ENCODE measurements at regions not wholly inside any gene's neighbourhood (a gene's known extent, or its start where the extent isn't known, plus 50 kb on each side); places are given as distances from the start of the nearest gene placed in this dataset.
"Not testable (repeated sequence)": the region's sequence is repeated elsewhere in the genome, so short reads cannot be mapped to it uniquely, and the experiment has no call there.

DNA sequence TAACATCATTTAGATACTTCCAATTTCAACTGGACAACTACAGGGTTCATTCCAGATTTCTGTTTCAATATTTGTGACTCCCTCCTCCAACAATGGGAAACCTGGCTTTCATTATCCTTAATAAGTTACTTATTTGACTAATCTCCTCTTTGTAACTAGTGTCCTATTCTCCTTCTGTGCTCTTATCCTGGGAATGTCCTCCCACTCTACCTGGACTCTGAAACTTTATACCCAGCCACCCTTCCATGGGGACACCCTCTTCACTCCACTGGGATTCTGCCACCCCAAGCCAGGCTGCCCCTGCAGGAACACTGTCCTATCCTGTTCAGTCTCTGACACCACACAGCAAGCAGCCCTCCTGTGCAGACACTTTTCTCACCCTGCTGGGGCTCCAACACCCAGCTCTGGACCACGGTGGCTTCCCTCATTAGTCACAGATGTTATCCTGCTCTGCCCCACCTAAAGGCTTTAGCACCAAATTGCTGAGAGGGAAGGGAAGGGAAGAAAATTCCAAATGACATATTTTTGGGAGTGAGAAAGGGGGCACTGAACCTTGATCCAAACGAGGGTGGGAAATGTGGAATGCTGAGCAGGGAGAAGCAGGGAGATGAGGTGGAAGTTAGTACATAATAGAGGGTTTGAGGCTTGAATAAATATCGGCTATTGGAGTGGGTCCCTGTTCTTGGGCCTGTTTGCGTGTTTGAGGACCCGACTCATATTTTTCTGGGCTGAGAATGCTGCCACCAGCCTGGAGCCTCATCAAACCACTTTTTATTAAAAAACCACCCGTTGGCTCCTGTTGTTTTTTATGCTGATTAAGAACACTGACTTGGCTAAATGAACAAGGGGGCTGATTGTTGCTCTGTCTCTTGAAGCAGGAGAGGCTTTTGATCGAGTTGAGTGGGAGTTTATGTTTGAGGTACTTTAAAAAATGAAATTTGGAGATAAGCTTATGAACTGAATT is 54.0 kb upstream of the AKIRIN2 start:
- peak; percentile 24 for DNase-seq

DNA sequence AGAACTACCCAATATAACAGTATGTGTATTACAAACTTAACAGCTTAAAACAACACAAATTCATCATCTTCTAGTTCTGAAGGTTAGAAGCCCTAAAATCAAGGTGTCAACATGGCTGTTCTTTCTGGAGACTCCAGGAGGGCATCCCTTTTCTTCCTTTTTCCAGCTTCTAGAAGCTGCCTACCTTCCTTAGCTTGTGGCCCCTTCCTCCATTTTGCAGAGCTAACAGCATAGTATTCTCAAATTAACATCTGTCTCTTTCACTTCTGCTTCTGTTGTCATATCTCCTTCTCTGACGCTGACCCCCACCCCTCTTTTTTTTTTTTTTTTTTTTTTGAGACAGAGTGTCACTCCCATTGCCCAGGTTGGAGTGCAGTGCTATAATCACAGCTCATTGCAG is 52.8 kb upstream of the AKIRIN2 start:
- DNase-seq: no peak

DNA sequence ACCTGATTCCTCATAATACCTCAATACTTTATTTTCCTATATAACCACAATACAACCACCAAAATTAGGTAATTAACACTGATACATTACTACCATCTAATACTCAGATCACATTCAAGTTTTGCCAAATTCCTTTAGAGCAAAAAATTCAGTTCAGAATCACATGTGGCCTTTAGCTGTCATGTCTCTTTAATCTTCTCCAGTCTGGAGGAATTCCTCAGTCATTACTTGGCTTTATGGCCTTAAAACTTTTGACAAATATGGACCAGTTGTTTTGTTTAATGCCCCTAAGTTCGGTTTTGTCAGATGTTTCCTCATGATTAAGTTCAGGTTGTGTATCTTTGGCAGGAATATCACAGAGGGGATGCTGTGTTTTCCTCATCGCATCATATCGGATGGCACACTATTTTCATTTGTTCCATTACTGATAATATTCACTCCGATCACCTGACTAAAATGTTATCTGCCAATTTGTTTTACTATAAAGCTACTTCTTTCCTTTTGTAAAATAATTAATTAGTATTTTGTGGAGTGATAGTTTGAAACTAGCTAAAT is 51.2 kb upstream of the AKIRIN2 start:
- DNase-seq: peak; percentile 23

DNA sequence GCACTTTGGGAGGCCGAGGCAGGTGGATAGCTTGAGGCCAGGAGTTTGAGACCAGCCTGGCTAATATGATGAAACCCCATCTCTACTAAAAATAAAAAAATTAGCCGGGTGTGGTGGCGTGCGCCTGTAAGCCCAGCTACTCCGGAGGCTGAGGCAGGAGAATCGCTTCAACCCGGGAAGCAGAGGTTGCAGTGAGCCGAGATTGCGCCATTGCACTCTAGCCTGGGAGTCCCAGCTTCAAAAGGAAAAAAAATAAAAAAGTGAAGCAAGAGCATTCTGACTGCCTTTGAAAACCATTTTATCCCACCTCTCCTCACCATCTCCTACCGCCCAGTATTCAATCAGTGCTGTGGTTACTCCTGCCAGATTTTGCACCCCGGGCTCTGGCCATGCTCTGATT is 50.5 kb upstream of the AKIRIN2 start:
- DNase-seq: not testable (repeated sequence)
